OCI-LY7 (cell line): ENCODE measurements at regions not wholly inside any gene's neighbourhood (a gene's known extent, or its start where the extent isn't known, plus 50 kb on each side); places are given as distances from the start of the nearest gene placed in this dataset.
A peak's percentile ranks its signal among the peaks of the same experiment; 100 is the strongest.

Experiments used
- BruUV-seq: library from RNA; stranded (reverse); fragments of 400-500 nt; replicated peaks from 2 replicates; lab custom pipeline; 2021; lab: Mats Ljungman, UMichigan
- CTCF ChIA-PET: fragments of 300-600 bp; sonication (Branson Sonifier 250); formaldehyde crosslinking; loops from one replicate; lab custom pipeline; 2022; ENCODE audit warnings: antibody characterized with exemption; ENCODE audit not compliant: unreplicated experiment; lab: Charles Lee
- POLR2A ChIA-PET: fragments of 300-600 bp; sonication (Branson Sonifier 250); formaldehyde crosslinking; loops from one replicate; lab custom pipeline; 2022; ENCODE audit warnings: antibody characterized with exemption; lab: Charles Lee
- DNase-seq: peaks from one replicate; pipeline ENCODE4 v3.0.0-alpha.2; 2015; ENCODE audit warnings: low spot score
- H2AFZ ChIP-seq: fragments of 200-600 bp; sonication (generic), shearing (Covaris generic); 2 replicates; pipeline ENCODE4 v1.6.1; 2014; ENCODE audit warnings: mild to moderate bottlenecking, antibody characterized with exemption, low read length, moderate library complexity
- H3K27ac ChIP-seq: fragments of 200-600 bp; sonication (generic); 2 replicates; pipeline ENCODE4 v1.5.1; 2014; ENCODE audit warnings: mixed run types, low read depth, mild to moderate bottlenecking, moderate library complexity, low read length, inconsistent platforms; ENCODE audit not compliant: poor library complexity, severe bottlenecking
- H3K36me3 ChIP-seq: fragments of 200-600 bp; sonication (generic); 2 replicates; pipeline ENCODE4 v1.6.1; 2014; ENCODE audit warnings: mild to moderate bottlenecking, antibody characterized with exemption, low read length, moderate library complexity, mixed read lengths; ENCODE audit not compliant: insufficient read depth
- H3K4me1 ChIP-seq: fragments of 200-600 bp; sonication (generic); 2 replicates; pipeline ENCODE4 v1.5.1; 2014; ENCODE audit warnings: mild to moderate bottlenecking, low read length; ENCODE audit not compliant: insufficient read depth, poor library complexity, severe bottlenecking
- H3K4me2 ChIP-seq: fragments of 200-600 bp; sonication (generic); 2 replicates; pipeline ENCODE4 v1.6.1; 2014; ENCODE audit warnings: mild to moderate bottlenecking, low read length
- H3K4me3 ChIP-seq: fragments of 200-600 bp; sonication (generic); 2 replicates; pipeline ENCODE4 v1.5.1; 2014; ENCODE audit warnings: mild to moderate bottlenecking, low read depth, low read length; ENCODE audit not compliant: poor library complexity, severe bottlenecking
- H3K79me2 ChIP-seq: fragments of 200-600 bp; sonication (generic); 2 replicates; pipeline ENCODE4 v1.6.1; 2016; ENCODE audit warnings: low read depth, mild to moderate bottlenecking, low read length, moderate library complexity, mixed read lengths; ENCODE audit not compliant: insufficient read depth
- H3K9me2 ChIP-seq: fragments of 200-600 bp; sonication (generic); 2 replicates; pipeline ENCODE4 v1.6.1; 2016; ENCODE audit warnings: mild to moderate bottlenecking, low read length, mixed read lengths; ENCODE audit not compliant: insufficient read depth
- H3K9me3 ChIP-seq: fragments of 200-600 bp; sonication (generic); 2 replicates; pipeline ENCODE4 v1.6.1; 2014; ENCODE audit warnings: mild to moderate bottlenecking, mixed run types, low read length, mixed read lengths
- H4K20me1 ChIP-seq: fragments of 200-600 bp; sonication (generic); 2 replicates; pipeline ENCODE4 v1.6.1; 2014; ENCODE audit warnings: mild to moderate bottlenecking, antibody characterized with exemption, low read length, moderate library complexity, mixed read lengths; ENCODE audit not compliant: insufficient read depth
- CTCF ChIP-seq: fragments of 200-600 bp; sonication (generic); conservative IDR thresholded peaks from 2 replicates; pipeline ENCODE4 v1.5.1; 2014; ENCODE audit warnings: mild to moderate bottlenecking, antibody characterized with exemption, low read length, moderate library complexity, mixed read lengths
- EZH2phosphoT487 ChIP-seq: fragments of 200-600 bp; sonication (generic); IDR thresholded peaks from 2 replicates; pipeline ENCODE4 v1.6.1; 2018; ENCODE audit warnings: low read depth, borderline replicate concordance, mild to moderate bottlenecking, mixed run types, antibody characterized with exemption, low read length, moderate library complexity, mixed read lengths
- intact Hi-C: fragments of 100-400 bp; cut with micrococcal nuclease; formaldehyde crosslinking; loops from one replicate; pipeline ENCODE4 v1.10.0; 2022; ENCODE audit not compliant: unreplicated experiment

- H3K9me2 ChIP-seq, result no peaks in the 10 kb centered on the region
- no peak for DNase-seq
- ChIA-PET CTCF (no interaction called here), POLR2A (no interaction called here)
- no peaks in the 10 kb centered on the region for H4K20me1 ChIP-seq
- H3K4me1 ChIP-seq, result no peaks in the 10 kb centered on the region
- H2AFZ ChIP-seq, result no peak overlapping the region
- H3K27ac ChIP-seq, result no peak overlapping the region
- H3K9me3 ChIP-seq, result no peaks in the 10 kb centered on the region
- TF ChIP-seq CTCF (0 out of 2 replicates have a peak, but pooled peaks have one; percentile 29), EZH2phosphoT487 (no peak)
- H3K79me2 ChIP-seq, result no peaks in the 10 kb centered on the region
- no TSS peak for BruUV-seq
- no peak overlapping the region for H3K4me3 ChIP-seq
- intact Hi-C loops, result no loop called here
- no peak overlapping the region for H3K4me2 ChIP-seq
- H3K36me3 ChIP-seq, result no peaks in the 10 kb centered on the region
These were observed 1156.7 kb downstream of the GATA3 start for GRCh38 chr10:9211228-9211627.

- H3K9me2 ChIP-seq, result no peaks in the 10 kb centered on the region
These were observed 1160.1 kb downstream of the GATA3 start for GRCh38 chr10:9214618-9215017.

GRCh38 chr10:9215121-9215520 lies 1160.6 kb downstream of the GATA3 start:
- Histone ChIP-seq H3K4me3 (no peak overlapping the region), H3K27ac (no peak overlapping the region), H3K79me2 (no peaks in the 10 kb centered on the region), H3K4me1 (no peaks in the 10 kb centered on the region), H3K9me3 (no peaks in the 10 kb centered on the region), H3K36me3 (no peaks in the 10 kb centered on the region), H2AFZ (no peak overlapping the region), H3K4me2 (no peak overlapping the region), H3K9me2 (no peaks in the 10 kb centered on the region), H4K20me1 (no peaks in the 10 kb centered on the region)
- ChIA-PET POLR2A (no interaction called here), CTCF (no interaction called here)
- intact Hi-C loops, result no loop called here
- TF ChIP-seq CTCF (no peak), EZH2phosphoT487 (no peak)
- BruUV-seq, result no TSS peak
- DNase-seq, result no peak

More at GRCh38 chr10:9214618-9215017, 1160.1 kb downstream of the GATA3 start:
- POLR2A ChIA-PET, result no interaction called here
- Histone ChIP-seq H3K79me2 (no peaks in the 10 kb centered on the region), H3K4me1 (no peaks in the 10 kb centered on the region), H3K4me3 (no peak overlapping the region), H4K20me1 (no peaks in the 10 kb centered on the region), H3K9me3 (no peaks in the 10 kb centered on the region), H3K27ac (no peak overlapping the region), H3K4me2 (no peak overlapping the region), H3K36me3 (no peaks in the 10 kb centered on the region), H2AFZ (no peak overlapping the region)
- intact Hi-C loops, result no loop called here
- no peak for DNase-seq
- no TSS peak for BruUV-seq
- no peak for TF ChIP-seq EZH2phosphoT487
- no peak for TF ChIP-seq CTCF
- CTCF ChIA-PET, result no interaction called here
